ENCODE measurements at regions not wholly inside any gene's neighbourhood (a gene's known extent, or its start where the extent isn't known, plus 50 kb on each side); places are given as distances from the start of the nearest gene placed in this dataset.

DNA sequence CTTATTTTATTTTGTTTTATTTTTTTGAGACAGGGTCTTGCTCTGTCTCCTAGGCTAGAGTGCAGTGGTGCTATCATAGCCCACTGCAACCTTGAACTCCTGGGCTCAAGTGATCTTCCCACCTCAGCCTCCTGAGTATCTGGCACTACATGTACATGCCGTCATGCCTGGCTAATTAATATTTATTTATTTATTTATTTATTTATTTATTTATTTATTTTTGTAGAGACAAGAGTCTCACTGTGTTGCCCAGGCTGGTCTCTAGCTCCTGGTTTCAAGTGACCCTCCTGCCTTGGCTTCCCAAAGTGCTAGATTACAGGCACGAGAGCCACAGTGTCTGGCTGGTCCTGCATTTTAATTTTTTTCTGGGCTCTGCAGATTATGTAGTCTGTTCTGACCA lies 84.9 kb upstream of the BCOR start:
- Histone ChIP-seq H3K9ac (ENCODE audit: low read length) (no peak overlapping the region), H3K9me3 (ENCODE audit: low read length) (no peaks in the 10 kb centered on the region), H3K27ac (ENCODE audit: low read length) (no peak overlapping the region), H3K36me3 (ENCODE audit: insufficient read depth, low read length) (no peaks in the 10 kb centered on the region), H4K20me1 (ENCODE audit: insufficient read depth) (no peaks in the 10 kb centered on the region), H3K79me2 (replicated peaks; ENCODE audit: insufficient read depth, low read length) (no peaks in the 10 kb centered on the region), H3K27me3 (ENCODE audit: insufficient read depth, low read depth, low read length) (no peaks in the 10 kb centered on the region), H3F3A (ENCODE audit: insufficient read depth, low read length, poor library complexity, severe bottlenecking) (no peaks in the 10 kb centered on the region), H2AFZ (ENCODE audit: low read depth, low read length) (no peak overlapping the region), H3K4me2 (ENCODE audit: low read length) (no peak overlapping the region), H3K4me3 (ENCODE audit: low read length) (no peak overlapping the region), H3K9me2 (ENCODE audit: insufficient read depth, low read length) (no peaks in the 10 kb centered on the region)
- no peak for TF ChIP-seq SMC3 (conservative IDR thresholded peaks at IDR 0.05; ENCODE audit: poor library complexity)

- Histone ChIP-seq H3K9me3 (ENCODE audit: low read length) (no peaks in the 10 kb centered on the region), H3K9ac (ENCODE audit: low read length) (no peak overlapping the region), H3K9me2 (ENCODE audit: insufficient read depth, low read length) (no peaks in the 10 kb centered on the region), H3K4me2 (ENCODE audit: low read length) (no peak overlapping the region), H3K27me3 (ENCODE audit: insufficient read depth, low read depth, low read length) (no peaks in the 10 kb centered on the region), H2AFZ (ENCODE audit: low read depth, low read length) (no peak overlapping the region), H4K20me1 (ENCODE audit: insufficient read depth) (no peaks in the 10 kb centered on the region), H3K27ac (ENCODE audit: low read length) (no peak overlapping the region), H3K4me3 (ENCODE audit: low read length) (no peak overlapping the region), H3K79me2 (replicated peaks; ENCODE audit: insufficient read depth, low read length) (no peaks in the 10 kb centered on the region), H3K36me3 (ENCODE audit: insufficient read depth, low read length) (no peaks in the 10 kb centered on the region), H3F3A (ENCODE audit: insufficient read depth, low read length, poor library complexity, severe bottlenecking) (no peaks in the 10 kb centered on the region)
- no peak for TF ChIP-seq RAD21 (conservative IDR thresholded peaks at IDR 0.05)
- no peak for TF ChIP-seq EZH2 (IDR thresholded peaks at IDR 0.05; ENCODE audit: borderline replicate concordance, insufficient read depth, low read length, poor library complexity, severe bottlenecking)
- TF ChIP-seq SMC3 (conservative IDR thresholded peaks at IDR 0.05; ENCODE audit: poor library complexity), result no peak
- TF ChIP-seq REST (IDR thresholded peaks at IDR 0.05; ENCODE audit: borderline replicate concordance), result no peak
- no peak for TF ChIP-seq EP300 (conservative IDR thresholded peaks at IDR 0.05; ENCODE audit: poor library complexity, severe bottlenecking)
- TF ChIP-seq TAF1 (IDR thresholded peaks at IDR 0.05; ENCODE audit: low read depth), result no peak
- TF ChIP-seq MXI1 (conservative IDR thresholded peaks at IDR 0.05; ENCODE audit: poor library complexity, severe bottlenecking), result no peak
- no peak for TF ChIP-seq POLR2AphosphoS5 (IDR thresholded peaks at IDR 0.05)
- TF ChIP-seq CTCF (IDR thresholded peaks at IDR 0.05; ENCODE audit: poor library complexity, severe bottlenecking), result no peak
Measured at GRCh38 chrX:40182095-40182494, 84.3 kb upstream of the BCOR start.

DNA sequence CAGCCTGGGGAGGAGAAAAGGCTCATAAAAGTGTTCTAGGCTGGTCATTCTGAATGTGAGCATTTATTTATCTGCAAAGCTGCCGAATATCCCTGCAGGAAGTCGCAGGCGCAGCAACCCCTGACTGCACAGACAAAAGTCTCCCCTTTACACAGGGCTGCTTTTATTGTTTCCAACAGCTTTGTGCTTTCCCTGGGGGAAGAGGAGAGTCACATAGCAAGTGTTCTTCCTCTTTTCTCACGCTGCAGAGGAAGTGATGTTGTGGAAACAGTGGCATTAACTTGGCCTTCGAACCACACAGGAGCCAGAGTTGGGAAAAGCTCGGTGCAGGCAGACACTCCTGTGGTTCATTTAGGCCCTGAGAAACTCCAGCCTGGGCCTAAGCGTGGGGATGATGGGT lies 81.5 kb upstream of the BCOR start:
- Histone ChIP-seq H3K4me3 (ENCODE audit: low read length) (no peak overlapping the region), H2AFZ (ENCODE audit: low read depth, low read length) (no peak overlapping the region), H3F3A (ENCODE audit: insufficient read depth, low read length, poor library complexity, severe bottlenecking) (no peaks in the 10 kb centered on the region), H3K4me2 (ENCODE audit: low read length) (no peak overlapping the region), H3K9me2 (ENCODE audit: insufficient read depth, low read length) (no peaks in the 10 kb centered on the region), H3K79me2 (replicated peaks; ENCODE audit: insufficient read depth, low read length) (no peaks in the 10 kb centered on the region), H3K27me3 (ENCODE audit: insufficient read depth, low read depth, low read length) (peaks cover 19% of the 10 kb centered on the region), H3K9me3 (ENCODE audit: low read length) (no peaks in the 10 kb centered on the region), H3K36me3 (ENCODE audit: insufficient read depth, low read length) (no peaks in the 10 kb centered on the region), H3K9ac (ENCODE audit: low read length) (no peak overlapping the region), H3K27ac (ENCODE audit: low read length) (no peak overlapping the region), H4K20me1 (ENCODE audit: insufficient read depth) (no peaks in the 10 kb centered on the region)
- TF ChIP-seq REST (IDR thresholded peaks at IDR 0.05; ENCODE audit: borderline replicate concordance) (no peak), CTCF (IDR thresholded peaks at IDR 0.05; ENCODE audit: poor library complexity, severe bottlenecking) (no peak), SMC3 (conservative IDR thresholded peaks at IDR 0.05; ENCODE audit: poor library complexity) (no peak)

All from neural cell (in vitro differentiated cells).